SW480 (cell line): ENCODE measurements at regions not wholly inside any gene's neighbourhood (a gene's known extent, or its start where the extent isn't known, plus 50 kb on each side); places are given as distances from the start of the nearest gene placed in this dataset.
"Not testable (repeated sequence)": the region's sequence is repeated elsewhere in the genome, so short reads cannot be mapped to it uniquely, and the experiment has no call there.

ENCODE experiments used
- DNase-seq: peaks from one replicate; pipeline ENCODE4 v3.0.0-alpha.2; 2016; ENCODE audit warnings: low spot score

DNA sequence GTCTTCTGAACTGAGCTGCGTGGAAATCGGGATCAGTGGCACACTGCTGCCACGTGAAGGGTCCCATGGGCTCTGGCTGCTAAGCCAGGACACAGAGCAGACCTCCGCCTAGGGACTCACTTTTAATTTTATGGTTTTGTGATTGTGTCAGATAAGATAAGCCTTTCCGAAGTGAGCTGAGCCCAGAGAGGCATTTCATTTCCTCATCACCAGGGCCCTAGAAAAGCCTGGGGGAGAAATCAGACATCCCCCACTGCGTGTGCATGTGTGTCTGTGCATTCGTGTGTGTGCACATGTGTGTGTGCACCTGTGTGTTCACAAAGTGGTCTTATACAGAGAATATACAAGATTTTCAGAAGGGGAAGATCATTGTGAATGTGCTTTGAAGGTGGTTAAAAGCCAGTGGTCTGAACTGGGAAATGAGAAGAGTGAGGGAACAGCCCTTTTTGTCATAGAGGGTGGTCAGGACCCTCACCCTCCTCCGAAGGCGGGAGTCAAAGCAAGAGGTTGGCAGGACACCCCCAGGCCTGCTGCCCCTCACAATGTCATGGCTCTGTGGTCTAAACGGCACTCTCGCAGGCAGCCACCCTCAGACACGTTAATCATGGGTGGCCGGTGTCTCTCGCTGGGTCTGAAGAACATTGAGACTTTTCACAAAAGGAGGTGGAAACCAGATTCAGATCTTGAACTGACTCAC lies 176.1 kb upstream of the PFKP start:
- no peak for DNase-seq

GRCh38 chr10:2890093-2890492 lies 177.3 kb upstream of the PFKP start:
- DNase-seq: no peak

DNA sequence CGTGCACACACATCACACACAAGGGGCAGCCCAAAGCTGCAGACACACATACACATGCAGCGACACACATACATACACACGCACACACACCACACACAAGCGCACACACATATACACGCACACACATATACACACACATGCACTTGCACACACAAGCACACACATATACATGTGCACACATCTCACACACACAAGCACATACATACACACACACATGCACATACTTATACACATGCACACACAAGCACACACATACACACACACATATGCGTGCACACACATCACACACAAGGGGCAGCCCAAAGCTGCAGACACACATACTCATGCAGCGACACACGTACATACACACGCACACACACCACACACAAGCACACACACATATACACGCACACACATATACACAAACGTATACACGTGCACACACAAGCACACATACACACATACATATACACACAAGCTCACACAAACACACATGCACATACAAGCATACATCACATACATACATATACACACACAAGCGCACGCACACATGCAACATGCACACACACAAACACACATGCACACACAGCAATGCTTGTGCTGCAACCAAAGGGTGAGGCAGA lies 178.8 kb upstream of the PFKP start:
- DNase-seq: no peak

- DNase-seq: no peak
These were observed 179.8 kb upstream of the PFKP start for GRCh38 chr10:2887391-2888070.

DNA sequence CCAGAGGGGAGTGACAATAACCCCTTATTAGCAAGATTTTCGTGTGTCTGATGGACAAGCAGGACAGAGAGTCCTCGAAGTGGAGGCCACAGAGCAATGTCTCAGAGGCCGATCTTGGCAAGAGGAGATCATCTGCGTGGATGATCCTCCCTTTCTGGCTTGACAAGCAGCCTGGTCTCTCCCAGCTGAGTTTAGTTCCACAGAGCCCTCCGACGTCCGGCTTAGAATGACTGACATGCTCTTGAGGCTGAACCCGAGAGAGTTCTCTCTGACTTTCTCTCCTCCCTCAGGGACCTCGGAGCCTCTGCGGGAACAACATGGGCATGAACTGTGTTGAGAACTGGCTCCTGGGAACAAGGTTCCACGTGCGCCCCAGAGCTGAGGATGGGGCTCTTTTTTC lies 180.7 kb upstream of the PFKP start:
- DNase-seq: no peak

- DNase-seq: no peak
These were observed 181.8 kb upstream of the PFKP start for GRCh38 chr10:2885288-2886278.

GRCh38 chr10:2883983-2884540 lies 183.3 kb upstream of the PFKP start:
- DNase-seq: not testable (repeated sequence)

DNA sequence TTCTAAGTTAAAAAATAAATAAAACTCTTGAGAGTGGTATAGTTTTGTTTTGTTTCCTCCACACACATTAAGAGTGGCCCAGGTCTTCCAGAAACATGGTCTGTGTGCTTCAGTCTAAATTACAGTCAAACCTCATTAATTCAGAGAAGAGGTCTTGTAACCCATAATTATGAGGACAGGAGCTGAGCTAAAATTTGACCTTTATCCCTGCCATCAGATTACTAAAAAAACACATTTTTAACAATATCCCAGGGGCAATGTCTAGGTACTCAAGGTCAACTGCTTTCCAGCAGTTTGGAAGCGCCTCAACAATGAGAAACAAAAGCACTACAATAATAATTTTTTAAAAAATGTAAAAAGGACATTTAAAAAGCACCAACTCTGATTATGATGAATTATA lies 184.1 kb upstream of the PFKP start:
- no peak for DNase-seq

DNA sequence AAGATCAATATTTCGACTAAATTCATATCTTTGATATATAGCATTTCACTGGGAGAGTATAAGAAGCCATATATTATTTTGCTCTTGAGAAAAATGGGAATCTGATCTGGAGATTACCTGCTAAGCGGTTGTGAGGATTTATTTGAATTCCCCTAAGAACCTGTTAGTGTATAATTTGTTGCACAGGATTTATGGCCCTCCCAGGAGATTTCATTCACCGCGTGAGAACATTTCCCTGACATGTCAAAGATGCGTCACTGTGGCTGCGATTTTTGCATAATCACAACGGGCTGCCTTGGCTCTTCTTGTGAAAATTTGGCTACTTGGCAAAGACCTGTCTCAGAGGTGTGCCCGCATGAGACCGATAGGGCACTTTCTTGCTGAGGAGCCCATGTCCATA lies 184.7 kb upstream of the PFKP start:
- DNase-seq: no peak

DNA sequence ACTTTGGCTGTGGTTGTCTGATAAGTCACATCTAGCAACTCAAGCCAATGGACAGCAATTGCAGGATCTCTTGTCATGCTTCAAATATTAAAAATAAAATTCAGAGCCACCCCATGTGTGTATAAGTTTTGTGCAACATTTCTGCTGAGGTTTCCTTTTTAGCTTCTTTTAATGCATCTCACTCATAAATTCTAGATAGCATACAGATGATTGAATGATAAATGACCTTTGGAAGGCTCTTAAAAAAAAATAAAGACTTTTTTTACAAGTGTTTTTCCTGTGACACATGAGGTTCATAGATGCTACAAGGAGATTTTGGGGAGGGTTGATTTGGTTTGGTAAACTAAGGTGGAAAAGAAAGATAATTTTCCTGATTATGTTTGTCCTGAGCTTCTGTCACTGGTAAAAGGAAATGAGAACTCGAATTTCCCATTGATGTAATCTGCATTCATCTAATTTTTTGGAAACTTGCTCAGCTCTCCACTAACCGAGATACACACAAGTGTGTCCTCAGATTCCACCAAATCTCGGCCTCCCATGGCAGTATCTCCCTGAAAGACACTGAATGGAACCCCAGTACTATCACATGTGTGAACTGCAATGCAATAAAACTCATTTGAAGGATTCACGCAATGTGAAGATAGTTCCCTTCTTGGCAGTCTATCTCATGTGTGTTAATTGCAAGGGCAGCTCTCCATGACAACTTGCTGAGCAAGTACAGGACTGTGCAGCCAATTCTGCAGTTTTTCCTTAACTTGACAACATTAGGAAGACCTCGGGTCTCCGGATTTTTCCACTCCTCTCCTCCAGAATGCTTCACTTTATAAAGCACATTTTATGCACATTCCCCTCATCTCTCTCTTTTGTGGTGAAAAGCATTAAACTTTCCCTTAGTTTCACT lies 185.4 kb upstream of the PFKP start:
- no peak for DNase-seq

GRCh38 chr10:2880050-2880449 lies 187.3 kb upstream of the PFKP start:
- not testable (repeated sequence) for DNase-seq

- DNase-seq: no peak
These were observed 188.5 kb upstream of the PFKP start for GRCh38 chr10:2878818-2879217.

DNA sequence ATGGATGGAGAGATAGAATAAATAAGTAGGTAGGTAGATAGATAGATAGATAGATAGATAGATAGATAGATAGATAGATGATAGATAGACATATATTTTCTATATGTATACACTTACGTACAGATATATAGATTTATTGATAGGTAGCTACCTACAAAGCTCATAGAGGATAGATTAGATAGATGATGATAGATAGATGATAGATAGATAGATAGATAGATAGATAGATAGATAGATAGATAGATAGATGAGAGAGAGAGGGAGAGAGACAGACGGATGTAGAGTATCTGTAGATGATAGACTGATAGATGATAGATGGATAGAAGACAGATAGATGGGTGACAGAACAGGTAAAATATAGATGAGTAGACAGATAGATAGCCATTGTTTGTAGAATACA lies 191.3 kb upstream of the PFKP start:
- no peak for DNase-seq

GRCh38 chr10:2874963-2875362 lies 192.4 kb upstream of the PFKP start:
- DNase-seq: no peak

DNA sequence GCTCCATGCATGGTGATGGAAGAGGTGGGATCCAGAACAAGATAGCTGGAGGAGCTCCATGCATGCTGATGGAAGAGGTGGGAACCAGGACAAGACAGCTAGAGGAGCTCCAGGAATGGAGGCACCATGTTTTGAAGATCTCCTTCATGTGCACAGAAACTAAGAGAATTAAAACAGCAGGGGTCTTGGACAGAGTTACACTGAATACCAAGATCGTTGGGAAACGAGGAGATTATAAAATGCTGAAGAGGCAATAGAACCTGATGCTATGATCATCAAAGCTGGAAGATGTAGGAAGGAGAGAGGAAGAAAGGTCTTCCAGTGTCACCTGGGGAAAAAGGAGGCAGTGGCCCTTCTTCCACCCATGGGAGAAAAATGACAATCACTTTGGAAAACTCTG lies 193.6 kb upstream of the PFKP start:
- no peak for DNase-seq

- no peak for DNase-seq
These were observed 195.6 kb upstream of the PFKP start for GRCh38 chr10:2871673-2872219.

GRCh38 chr10:2870654-2871053 lies 196.7 kb upstream of the PFKP start:
- DNase-seq: no peak

DNA sequence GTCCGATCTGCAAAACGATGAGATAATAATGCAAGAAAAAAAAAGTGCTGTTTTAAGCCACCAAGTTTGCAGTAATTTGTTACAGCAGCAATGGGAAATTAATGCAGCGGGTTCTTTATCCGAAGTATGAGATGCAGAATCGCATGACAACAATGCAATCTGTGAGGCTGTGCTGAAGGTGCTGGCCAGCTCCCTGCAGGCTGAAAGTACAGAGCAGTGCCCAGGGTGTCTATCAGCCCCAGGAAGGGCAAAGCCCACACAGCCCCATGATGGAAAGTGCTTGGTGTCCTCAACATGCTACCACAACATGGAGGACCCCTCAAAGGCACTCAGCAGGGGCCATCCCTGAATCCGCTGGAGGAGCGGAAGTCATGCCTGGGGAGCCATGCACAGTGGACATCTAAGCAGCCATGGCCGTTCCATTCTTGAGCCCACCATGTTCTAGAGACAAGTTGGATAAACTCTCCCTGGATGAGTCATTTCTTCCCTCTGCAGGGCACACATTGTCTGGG lies 199.5 kb upstream of the PFKP start:
- no peak for DNase-seq

- DNase-seq: no peak
These were observed 200.8 kb upstream of the PFKP start for GRCh38 chr10:2866569-2866968.

DNA sequence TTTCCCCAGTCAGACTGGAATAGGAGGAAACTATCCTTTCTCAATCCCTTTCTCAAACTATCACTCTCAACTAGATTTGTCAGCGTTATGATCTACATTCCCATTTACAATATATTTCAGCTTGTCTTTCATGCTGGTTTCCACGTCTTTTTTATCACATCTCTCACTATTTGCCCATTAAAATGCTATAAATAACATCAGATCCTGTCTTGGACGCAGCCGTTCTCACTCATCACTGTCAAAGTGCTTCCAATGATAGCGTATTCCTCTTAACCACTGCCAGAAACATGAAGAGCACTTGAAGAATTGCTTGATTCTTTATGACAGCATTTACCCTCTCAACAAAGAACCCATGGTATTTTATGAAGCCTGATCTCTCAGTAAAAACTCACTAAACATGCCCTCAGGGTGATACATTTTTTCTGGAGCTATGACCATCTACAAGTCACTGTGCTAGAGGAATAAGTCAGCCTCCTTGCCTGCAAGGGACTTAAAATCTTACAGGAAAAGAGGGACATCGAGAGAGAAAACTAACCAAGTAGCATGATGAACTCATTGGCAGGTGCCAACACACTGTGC lies 205.6 kb upstream of the PFKP start:
- no peak for DNase-seq
